ENCODE measurements at regions not wholly inside any gene's neighbourhood (a gene's known extent, or its start where the extent isn't known, plus 50 kb on each side); places are given as distances from the start of the nearest gene placed in this dataset.

- FAIRE-seq = no peak
Measured at GRCh38 chr12:39240587-39240986, 202.3 kb downstream of the KIF21A start.

GRCh38 chr12:39239490-39240486, 203.1 kb downstream of the KIF21A start:
- no peak for DNase-seq (ENCODE audit: insufficient read length, low spot score)
- FAIRE-seq = no peak

More at GRCh38 chr12:39240587-39240986, 202.3 kb downstream of the KIF21A start:
- DNase-seq (ENCODE audit: insufficient read length, low spot score) = no peak

GRCh38 chr12:39237004-39237403, 205.9 kb downstream of the KIF21A start:
- FAIRE-seq = no peak
- DNase-seq (ENCODE audit: insufficient read length, low spot score) = no peak

- FAIRE-seq (no peak), DNase-seq (ENCODE audit: insufficient read length, low spot score) (no peak)
Measured at GRCh38 chr12:39235990-39236767, 206.7 kb downstream of the KIF21A start.

GRCh38 chr12:39230086-39230485, 212.8 kb downstream of the KIF21A start:
- DNase-seq (ENCODE audit: insufficient read length, low spot score) = no peak
- FAIRE-seq = no peak

GRCh38 chr12:39227218-39227617, 215.7 kb downstream of the KIF21A start:
- FAIRE-seq = no peak
- DNase-seq (ENCODE audit: insufficient read length, low spot score) = no peak

- DNase-seq (ENCODE audit: insufficient read length, low spot score) = no peak
- FAIRE-seq = no peak
Measured at GRCh38 chr12:39224971-39225370, 217.9 kb downstream of the KIF21A start.

GRCh38 chr12:39205969-39206368, 237.0 kb downstream of the KIF21A start:
- no peak for FAIRE-seq
- no peak for DNase-seq (ENCODE audit: insufficient read length, low spot score)

- FAIRE-seq = no peak
- DNase-seq (ENCODE audit: insufficient read length, low spot score) = no peak
Measured at GRCh38 chr12:39199351-39199750, 243.6 kb downstream of the KIF21A start.

GRCh38 chr12:39188689-39189088, 254.2 kb downstream of the KIF21A start:
- DNase-seq (ENCODE audit: insufficient read length, low spot score) (no peak), FAIRE-seq (no peak)

GRCh38 chr12:39186744-39187143, 256.2 kb downstream of the KIF21A start:
- no peak for DNase-seq (ENCODE audit: insufficient read length, low spot score)
- no peak for FAIRE-seq

GRCh38 chr12:39178837-39179236, 264.1 kb downstream of the KIF21A start:
- no peak for FAIRE-seq
- no peak for DNase-seq (ENCODE audit: insufficient read length, low spot score)

- no peak for FAIRE-seq
- no peak for DNase-seq (ENCODE audit: insufficient read length, low spot score)
Measured at GRCh38 chr12:39176356-39176755, 266.6 kb downstream of the KIF21A start.

GRCh38 chr12:39173726-39174125, 268.3 kb upstream of the CPNE8 start:
- FAIRE-seq (no peak), DNase-seq (ENCODE audit: insufficient read length, low spot score) (no peak)

- no peak for FAIRE-seq
- no peak for DNase-seq (ENCODE audit: insufficient read length, low spot score)
Measured at GRCh38 chr12:39165338-39165737, 259.9 kb upstream of the CPNE8 start.

GRCh38 chr12:39161465-39162085, 256.2 kb upstream of the CPNE8 start:
- DNase-seq (ENCODE audit: insufficient read length, low spot score) = no peak
- FAIRE-seq = no peak

- FAIRE-seq = no peak
- DNase-seq (ENCODE audit: insufficient read length, low spot score) = no peak
Measured at GRCh38 chr12:39157696-39158342, 252.4 kb upstream of the CPNE8 start.

GRCh38 chr12:39145175-39145999, 240.0 kb upstream of the CPNE8 start:
- FAIRE-seq = no peak
- peak; percentile 11 for DNase-seq (ENCODE audit: insufficient read length, low spot score)

GRCh38 chr12:39144613-39145061, 239.2 kb upstream of the CPNE8 start:
- no peak for FAIRE-seq

GRCh38 chr12:39138268-39138667, 232.9 kb upstream of the CPNE8 start:
- FAIRE-seq (no peak), DNase-seq (ENCODE audit: insufficient read length, low spot score) (no peak)

More at GRCh38 chr12:39144613-39145061, 239.2 kb upstream of the CPNE8 start:
- DNase-seq (ENCODE audit: insufficient read length, low spot score) = no peak
